GM18861 (cell line): ENCODE measurements at regions not wholly inside any gene's neighbourhood (a gene's known extent, or its start where the extent isn't known, plus 50 kb on each side); places are given as distances from the start of the nearest gene placed in this dataset.

Experiments
- ATAC-seq: cut with Tn5 transposase; IDR thresholded peaks from one replicate; pipeline ENCODE4 v1.9.1; 2021; ENCODE audit not compliant: unreplicated experiment

DNA sequence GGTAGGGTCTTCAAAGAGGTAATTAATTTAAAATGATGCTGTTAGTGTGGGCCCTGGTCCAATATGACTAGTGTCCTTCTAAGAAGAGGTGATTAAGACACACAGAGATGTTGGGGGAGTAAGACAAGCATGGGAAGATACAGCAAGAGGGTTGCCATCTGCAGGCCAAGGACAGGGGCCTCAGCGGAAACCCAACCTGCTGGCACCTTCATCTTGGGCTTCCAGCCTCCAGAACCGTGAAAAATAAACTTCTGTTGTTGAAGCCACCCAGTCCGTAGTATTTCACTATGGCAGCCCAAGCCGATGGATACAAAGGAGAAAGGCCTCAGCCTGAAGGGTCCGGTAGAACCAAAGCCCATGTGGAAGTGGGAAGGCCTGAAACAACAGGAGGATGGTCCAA is 161.7 kb upstream of the UBE2E1 start:
- no peak for ATAC-seq

GRCh38 chr3:23644676-23645075 is 161.1 kb upstream of the UBE2E1 start:
- no peak for ATAC-seq

DNA sequence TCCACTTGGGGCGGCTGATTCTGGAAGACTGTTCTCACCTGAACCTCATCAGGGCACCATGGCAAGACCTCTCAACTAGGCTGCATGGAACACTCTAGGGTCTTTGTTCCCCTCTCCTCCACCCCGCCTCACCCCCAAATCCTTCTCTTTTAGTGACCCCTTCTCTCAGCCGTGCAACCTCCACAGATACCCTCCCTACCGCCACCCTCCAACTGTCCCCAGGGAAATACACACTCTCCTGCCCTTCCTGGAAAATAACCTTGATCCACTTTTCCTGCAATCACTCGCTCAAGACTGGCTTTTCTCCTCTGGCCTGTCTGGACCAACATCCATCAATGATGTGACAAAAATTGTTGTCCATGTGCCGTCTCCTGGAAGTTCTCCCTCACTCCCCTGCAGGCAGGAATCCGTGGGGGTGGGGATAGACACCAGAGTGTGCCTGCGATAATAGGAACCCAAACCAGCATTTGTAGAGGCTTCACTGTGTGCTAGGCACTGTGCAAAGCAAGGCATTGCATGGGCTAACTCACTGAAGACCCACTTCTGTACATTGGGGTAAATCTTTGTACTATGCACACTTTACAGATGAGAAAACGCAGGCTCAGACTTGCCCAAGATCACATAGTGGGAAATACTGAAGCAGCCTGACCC is 160.1 kb upstream of the UBE2E1 start:
- no peak for ATAC-seq

DNA sequence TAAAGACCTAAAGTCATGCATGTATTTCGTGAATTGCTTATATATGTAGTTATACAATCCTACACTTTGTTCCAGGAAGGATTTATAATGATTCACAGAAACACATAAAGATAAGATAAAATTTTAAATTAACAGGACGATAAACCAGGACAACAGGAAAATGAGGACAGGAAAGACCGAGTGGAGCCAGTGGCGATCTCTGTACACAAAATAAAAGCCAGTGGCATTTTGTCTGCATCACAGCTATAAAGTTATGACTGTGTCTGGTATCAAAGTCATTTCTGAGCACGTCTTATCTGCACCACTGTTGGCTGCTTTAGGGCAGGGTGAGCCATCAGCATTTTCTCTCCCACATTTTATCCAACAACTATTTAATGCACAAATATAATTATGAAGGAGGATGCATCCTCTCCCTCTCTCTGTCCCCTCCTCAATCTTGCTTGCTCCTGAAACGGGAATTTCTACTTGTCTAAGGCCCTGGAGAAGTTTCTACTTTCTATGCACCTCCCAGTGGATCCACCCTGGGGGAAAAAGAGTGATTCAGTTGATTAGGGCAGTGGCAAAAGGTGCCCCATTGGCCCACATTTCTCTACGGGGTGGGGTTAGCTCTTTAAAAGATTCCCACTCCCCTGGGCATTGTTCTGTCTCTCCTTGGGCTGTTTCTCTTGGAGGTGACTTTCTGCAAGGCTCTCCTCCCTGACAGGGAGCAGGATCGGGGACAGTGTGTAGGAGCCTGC is 159.4 kb upstream of the UBE2E1 start:
- ATAC-seq: no peak

- ATAC-seq: no peak
Observed at GRCh38 chr3:23647706-23648258, 158.0 kb upstream of the UBE2E1 start.

DNA sequence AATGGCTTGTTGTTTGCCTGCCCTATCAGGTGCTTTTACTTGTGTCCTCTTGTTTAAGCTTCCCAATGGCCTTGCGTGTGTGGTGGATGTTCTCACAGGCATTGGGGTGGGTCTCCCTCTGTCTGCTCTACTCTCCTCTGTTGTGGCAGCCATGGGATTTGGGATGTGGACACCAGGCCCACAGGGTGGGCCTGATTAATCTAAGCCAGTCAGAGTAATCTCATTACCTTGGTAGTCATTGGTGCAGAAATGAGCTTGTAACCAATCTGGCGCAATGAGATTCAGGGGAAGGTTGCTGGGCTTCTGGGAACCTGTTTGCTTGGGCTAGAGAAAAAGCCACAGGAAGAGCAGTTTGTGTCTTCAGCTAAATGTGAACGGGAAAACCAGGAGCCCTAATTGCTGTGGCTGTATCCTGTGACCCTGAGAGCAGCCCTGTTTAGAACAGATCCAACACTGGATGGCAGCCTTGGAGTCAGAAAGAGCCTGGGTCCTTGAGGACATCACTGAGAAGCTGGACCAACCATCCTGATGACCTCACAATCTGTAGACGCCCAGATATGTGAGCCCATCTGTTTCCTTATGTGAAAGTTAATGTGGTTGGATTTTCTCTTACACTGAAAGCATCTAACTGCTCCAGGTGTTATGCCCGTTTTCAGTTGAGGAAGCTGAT is 157.3 kb upstream of the UBE2E1 start:
- no peak for ATAC-seq

DNA sequence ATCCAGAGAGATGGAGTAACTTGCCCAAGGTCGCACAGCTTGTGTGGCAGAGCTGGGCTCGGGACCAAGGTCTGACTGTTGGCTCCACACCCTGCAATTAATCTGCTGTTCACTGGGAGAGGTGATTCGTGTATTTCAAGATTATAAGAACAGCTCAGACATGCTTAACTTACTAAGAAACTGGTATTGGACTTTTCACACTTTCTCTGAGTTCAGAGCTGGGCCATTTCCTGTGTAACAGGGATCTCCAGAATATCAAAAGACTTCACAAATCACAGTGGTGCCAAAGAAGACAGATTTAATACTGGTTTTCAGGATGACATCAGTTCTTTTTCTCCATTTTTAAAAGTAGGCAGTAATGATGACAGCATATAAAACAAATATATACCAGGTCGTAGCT is 156.8 kb upstream of the UBE2E1 start:
- ATAC-seq: no peak

DNA sequence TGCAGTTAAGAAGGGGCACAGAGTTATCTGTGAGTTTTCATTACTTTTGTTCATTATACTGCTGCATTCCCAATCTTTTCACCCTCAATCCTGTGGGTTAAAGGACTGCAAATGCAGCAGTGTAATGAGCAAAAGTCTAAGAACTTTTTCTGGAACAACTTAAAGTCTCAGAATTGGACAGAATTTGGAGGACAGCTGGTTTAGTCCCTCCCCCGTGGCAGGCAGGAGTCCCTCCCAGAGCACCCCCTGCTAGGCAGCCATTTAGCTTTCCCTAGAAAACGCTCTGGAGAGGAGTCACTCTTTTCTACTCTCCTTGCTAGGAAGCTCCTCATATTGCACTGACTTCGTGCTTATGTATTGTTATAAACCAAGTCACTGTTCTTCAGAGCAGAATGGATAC is 156.3 kb upstream of the UBE2E1 start:
- ATAC-seq: no peak

- no peak for ATAC-seq
Observed at GRCh38 chr3:23650371-23651140, 155.2 kb upstream of the UBE2E1 start.

DNA sequence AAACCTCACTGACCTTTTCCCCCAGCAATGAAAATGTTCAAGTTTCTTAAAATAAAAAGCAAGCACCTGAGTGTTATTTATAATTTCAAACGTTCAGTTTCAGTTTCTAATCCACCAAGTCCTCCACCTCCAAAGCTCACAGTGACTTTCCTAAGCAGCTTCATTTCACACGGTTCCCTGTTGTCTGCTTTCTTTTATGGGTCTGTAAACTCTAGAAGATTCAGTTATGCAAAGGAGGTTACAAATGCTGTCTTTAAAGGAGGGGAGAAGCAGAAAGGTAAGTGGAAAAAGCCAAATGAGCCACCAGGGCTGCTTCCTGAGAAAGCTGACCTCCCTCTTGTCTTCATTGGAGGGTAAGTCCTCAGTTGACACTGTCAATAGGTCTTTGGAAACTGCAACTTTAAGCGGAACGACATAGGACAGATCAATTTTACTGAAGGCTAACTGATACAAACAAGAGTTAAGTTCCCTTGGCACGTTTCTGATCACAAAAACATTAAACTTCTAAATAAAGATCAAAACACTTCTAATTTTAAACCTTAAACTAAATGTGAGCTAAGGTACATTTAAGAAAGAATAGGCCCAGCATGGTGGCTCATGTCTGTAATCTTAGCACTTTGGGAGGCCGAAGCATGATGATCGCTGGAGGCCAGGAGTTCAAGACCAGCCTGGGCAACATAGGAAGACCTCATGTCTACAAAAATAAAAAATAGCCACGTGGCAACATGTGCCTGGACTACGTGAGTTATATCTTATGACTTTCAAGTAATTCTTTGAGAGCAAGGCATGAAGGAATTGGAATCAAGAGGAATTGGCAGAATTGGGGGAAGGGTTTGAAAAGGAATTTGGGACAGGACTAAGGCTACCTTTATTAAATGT is 151.9 kb upstream of the UBE2E1 start:
- peak; percentile 93 for ATAC-seq

DNA sequence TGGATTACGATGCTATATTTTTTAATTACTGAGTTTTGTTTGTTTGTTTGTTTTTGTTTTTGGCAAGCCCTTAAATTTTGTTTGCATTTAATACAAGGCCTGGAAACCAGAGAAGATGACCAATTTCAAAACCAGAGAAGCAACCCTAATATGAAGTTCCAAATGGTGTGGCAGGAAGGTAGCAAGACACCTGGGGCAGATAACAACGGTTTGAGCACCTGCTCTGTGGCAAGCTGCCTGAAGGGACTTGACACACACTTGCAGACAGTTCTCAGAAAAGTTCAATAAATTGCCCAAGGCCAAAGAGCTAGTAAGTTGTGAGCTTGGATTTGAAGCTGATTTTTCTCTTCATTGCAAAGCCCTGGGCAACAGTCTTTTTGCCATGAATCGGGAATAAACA is 151.2 kb upstream of the UBE2E1 start:
- no peak for ATAC-seq

- no peak for ATAC-seq
Observed at GRCh38 chr3:23655749-23656148, 150.0 kb upstream of the UBE2E1 start.

DNA sequence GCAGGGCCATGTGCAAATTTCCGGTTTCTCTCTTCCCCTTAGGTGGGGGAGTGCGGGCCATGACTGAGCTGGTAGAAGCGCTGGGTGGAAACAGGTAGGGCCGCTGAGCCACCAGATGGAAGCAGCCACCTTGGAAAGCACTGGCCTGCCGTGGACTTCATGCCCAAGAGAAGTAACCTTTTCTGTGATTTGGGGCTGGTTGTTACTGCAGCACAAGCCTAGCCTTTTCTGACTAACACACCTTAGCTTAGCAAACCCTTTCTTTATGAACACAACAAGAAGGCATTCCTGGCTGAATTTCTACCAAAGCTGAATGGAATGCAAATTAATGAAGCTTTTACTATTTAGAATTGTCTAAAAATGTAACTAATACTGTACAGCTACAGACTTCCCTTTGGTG is 149.6 kb upstream of the UBE2E1 start:
- no peak for ATAC-seq

GRCh38 chr3:23656821-23657220 is 148.9 kb upstream of the UBE2E1 start:
- ATAC-seq: no peak

DNA sequence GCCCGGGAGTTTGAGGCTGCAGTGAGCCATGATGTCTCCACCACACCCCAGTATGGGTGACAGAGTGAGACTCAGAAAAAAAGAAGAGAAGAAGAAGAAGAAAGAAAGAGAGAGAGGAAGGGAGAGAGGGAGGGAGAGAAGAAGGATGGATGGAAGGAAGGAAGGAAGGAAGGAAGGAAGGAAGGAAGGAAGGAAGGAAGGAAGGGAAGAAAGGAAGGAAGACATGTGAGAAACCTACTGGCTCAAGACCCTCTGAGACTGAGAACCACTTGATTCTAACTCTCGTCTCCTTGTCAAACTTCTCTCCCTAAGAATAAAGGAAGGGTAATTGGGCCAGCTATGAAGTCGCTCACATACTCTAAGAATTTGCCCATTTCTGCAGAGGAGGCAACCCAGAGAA is 148.1 kb upstream of the UBE2E1 start:
- ATAC-seq: no peak

DNA sequence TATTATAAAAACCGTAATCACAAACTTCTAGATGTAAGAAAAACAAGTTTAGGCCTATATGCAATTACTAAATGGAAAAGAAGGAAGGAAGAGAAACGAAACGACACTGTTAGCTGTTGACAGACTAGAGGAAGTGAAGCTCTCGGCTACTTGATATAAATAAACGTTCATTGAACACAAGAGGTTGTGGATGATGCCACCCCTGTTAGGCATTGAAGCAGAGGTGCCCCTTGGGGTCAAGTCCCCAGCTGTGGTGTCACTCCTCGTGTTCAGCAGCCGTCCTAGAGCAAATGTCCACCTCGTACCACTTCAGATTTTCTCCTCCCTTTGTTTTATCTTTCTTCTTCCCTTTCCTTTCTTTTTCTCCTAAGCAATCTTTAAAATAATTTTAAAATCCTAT is 146.5 kb upstream of the UBE2E1 start:
- ATAC-seq: peak; percentile 73

DNA sequence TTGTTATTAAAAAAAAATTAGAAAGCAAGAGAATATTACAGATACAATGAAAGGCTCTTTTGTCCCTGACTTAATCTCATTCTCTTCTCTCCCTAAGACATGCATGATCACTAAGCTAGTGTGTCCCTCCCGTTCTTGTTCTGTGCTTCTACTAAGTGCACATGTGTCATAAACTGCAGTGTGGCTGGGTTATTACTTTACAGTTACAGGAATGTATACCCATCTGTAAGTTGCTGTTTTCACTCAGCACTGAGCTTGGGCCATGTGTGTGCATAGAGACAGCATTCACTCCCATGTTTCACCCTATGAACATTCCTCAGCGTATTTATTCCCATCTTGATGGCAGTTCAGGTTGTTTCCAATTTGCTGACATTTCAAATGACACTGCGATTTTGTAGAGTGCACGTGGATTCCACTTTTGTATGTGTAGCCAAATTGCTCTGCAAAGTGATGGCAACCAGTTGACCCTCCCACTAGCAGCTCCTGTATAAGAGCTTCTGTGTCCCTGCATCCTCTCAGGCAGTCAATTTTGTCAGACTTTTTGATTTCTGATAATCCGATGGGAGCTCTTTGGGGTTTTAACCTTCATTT is 145.8 kb upstream of the UBE2E1 start:
- ATAC-seq: no peak

- no peak for ATAC-seq
Observed at GRCh38 chr3:23662079-23662617, 143.6 kb upstream of the UBE2E1 start.

DNA sequence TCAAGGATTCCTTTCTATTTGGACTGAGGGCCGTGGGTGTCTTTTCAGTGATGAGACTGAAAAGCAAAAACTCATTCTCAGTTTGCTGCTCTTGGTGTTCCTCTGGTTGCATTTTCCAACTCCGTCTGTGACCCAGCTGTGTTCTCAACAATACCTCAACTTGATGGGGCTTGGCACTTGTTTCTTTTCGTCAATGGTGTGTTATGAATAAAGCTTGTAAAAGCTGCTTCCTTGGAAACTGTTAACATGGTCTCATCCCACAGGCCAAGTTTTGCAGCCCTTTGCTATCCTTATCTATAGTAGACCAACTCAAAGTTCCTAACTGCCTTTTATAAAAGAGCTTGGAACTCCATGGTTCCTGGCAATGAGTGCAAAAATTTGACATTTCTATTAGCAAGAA is 142.5 kb upstream of the UBE2E1 start:
- ATAC-seq: no peak
